Endothelial cell of umbilical vein (primary cell): ENCODE measurements at regions not wholly inside any gene's neighbourhood (a gene's known extent, or its start where the extent isn't known, plus 50 kb on each side); places are given as distances from the start of the nearest gene placed in this dataset.

Experiments
- BruUV-seq: library from RNA; stranded (reverse); fragments of 400-500 nt; replicated peaks from 2 replicates; lab custom pipeline; 2021; lab: Mats Ljungman, UMichigan
- CTCF ChIA-PET: fragments of 300-600, 350-600 bp; sonication (Branson Sonifier 250); formaldehyde crosslinking; loops from one replicate; lab custom pipeline; 2021; ENCODE audit warnings: antibody characterized with exemption, inconsistent platforms; lab: Charles Lee
- POLR2A ChIA-PET: fragments of 300-600, 350-600 bp; sonication (Branson Sonifier 250); formaldehyde crosslinking; loops from one replicate; lab custom pipeline; 2021; ENCODE audit warnings: antibody characterized with exemption, inconsistent platforms; lab: Charles Lee
- DNase-seq: peaks from one replicate; pipeline ENCODE4 v3.0.0-alpha.2; 2011; ENCODE audit warnings: low read depth, low spot score
- FAIRE-seq: peaks from 2 replicates; lab custom pipeline; 2011; peaks lifted over from hg19 to GRCh38; lab: Jason Lieb, UNC
- H2AFZ ChIP-seq: 2 replicates; pipeline ENCODE4 v1.6.0; 2012; ENCODE audit warnings: low read depth, low read length, control low read depth, inconsistent platforms
- H3K27ac ChIP-seq: 2 replicates; pipeline ENCODE4 v1.5.1; 2011; ENCODE audit warnings: low read depth, mild to moderate bottlenecking, control low read depth, low read length, moderate library complexity; ENCODE audit not compliant: insufficient read depth
- H3K27me3 ChIP-seq, 2 experiments: 2 replicates each; pipeline versions ENCODE4 v1.6.0 to v1.6.1; 2011; ENCODE audit warnings: low read length in 2 of 2, mixed read lengths in 1 of 2; ENCODE audit not compliant: control insufficient read depth in 2 of 2, insufficient read depth in 2 of 2
- H3K36me3 ChIP-seq, 2 experiments: 2 replicates in 1 of 2; 3 replicates in 1 of 2; pipeline ENCODE4 v1.5.1; 2011; ENCODE audit warnings: low read length in 2 of 2, mild to moderate bottlenecking in 1 of 2, moderate library complexity in 1 of 2; ENCODE audit not compliant: control insufficient read depth in 2 of 2, insufficient read depth in 2 of 2; ENCODE audit errors: extremely low read depth in 1 of 2
- H3K4me1 ChIP-seq: 3 replicates; pipeline ENCODE4 v1.5.1; 2011; ENCODE audit warnings: mild to moderate bottlenecking, low read length; ENCODE audit not compliant: control insufficient read depth, insufficient read depth; ENCODE audit errors: extremely low read depth
- H3K4me2 ChIP-seq: 2 replicates; pipeline ENCODE4 v1.6.1; 2011; ENCODE audit warnings: low read length, control low read depth, mixed read lengths; ENCODE audit not compliant: insufficient read depth
- H3K4me3 ChIP-seq, 3 experiments: fragments of 200-600 bp in 1 of 3; sonication (generic), shearing (Covaris generic) in 1 of 3; replicated peaks in 1 of 3; 2 replicates each; pipeline ENCODE4 v1.5.1; 2011 to 2016; ENCODE audit warnings: control low read depth in 3 of 3, low read length in 3 of 3, mild to moderate bottlenecking in 2 of 3, inconsistent platforms in 1 of 3, low read depth in 1 of 3, moderate library complexity in 1 of 3; ENCODE audit not compliant: insufficient read depth in 1 of 3
- H3K79me2 ChIP-seq: 2 replicates; pipeline ENCODE4 v1.6.0; 2012; ENCODE audit warnings: low read length, inconsistent platforms; ENCODE audit not compliant: control insufficient read depth, insufficient read depth
- H3K9ac ChIP-seq: replicated peaks from 2 replicates; pipeline ENCODE3; 2011; ENCODE audit warnings: low read length, control low read depth; ENCODE audit not compliant: insufficient read depth; ENCODE audit errors: extremely low read depth
- H3K9me1 ChIP-seq: replicated peaks from 3 replicates; pipeline ENCODE4 v1.6.0; 2011; ENCODE audit warnings: mild to moderate bottlenecking, low read length; ENCODE audit not compliant: control insufficient read depth, insufficient read depth; ENCODE audit errors: extremely low read depth
- H3K9me3 ChIP-seq: replicated peaks from 2 replicates; pipeline ENCODE4 v1.5.1; 2012; ENCODE audit warnings: low read length, inconsistent platforms; ENCODE audit not compliant: control insufficient read depth, insufficient read depth
- H4K20me1 ChIP-seq: replicated peaks from 2 replicates; pipeline ENCODE3; 2011; ENCODE audit warnings: mild to moderate bottlenecking, low read length; ENCODE audit not compliant: control insufficient read depth, insufficient read depth; ENCODE audit errors: extremely low read depth
- CTCF ChIP-seq, 2 donors: IDR thresholded peaks; 1 replicate in 1 of 2; 2 replicates in 1 of 2; pipeline ENCODE4 v1.5.1; 2011; ENCODE audit warnings: low read length in 2 of 2, mild to moderate bottlenecking in 2 of 2, moderate library complexity in 2 of 2, control low read depth in 1 of 2, inconsistent platforms in 1 of 2, low read depth in 1 of 2; ENCODE audit not compliant: insufficient read depth in 1 of 2; ENCODE audit errors: extremely low read depth in 1 of 2
- EZH2 ChIP-seq: IDR thresholded peaks from 2 replicates; pipeline ENCODE4 v1.6.1; 2012; ENCODE audit warnings: borderline replicate concordance, low read depth, mild to moderate bottlenecking, moderate library complexity, low read length, inconsistent platforms; ENCODE audit not compliant: severe bottlenecking
- FOS ChIP-seq: IDR thresholded peaks from 2 replicates; pipeline ENCODE4 v1.6.1; 2011; ENCODE audit warnings: mild to moderate bottlenecking, low read length, moderate library complexity, borderline replicate concordance; ENCODE audit not compliant: insufficient read depth
- GATA2 ChIP-seq: IDR thresholded peaks from 2 replicates; pipeline ENCODE4 v1.7.0; 2011; ENCODE audit warnings: low read depth, mild to moderate bottlenecking, moderate library complexity, mixed read lengths, low read length; ENCODE audit not compliant: insufficient read length, insufficient read depth
- JUN ChIP-seq: IDR thresholded peaks from 2 replicates; pipeline ENCODE4 v1.6.1; 2011; ENCODE audit warnings: borderline replicate concordance, low read depth; ENCODE audit not compliant: insufficient read length, insufficient read depth
- MAX ChIP-seq: IDR thresholded peaks from 2 replicates; pipeline ENCODE4 v1.6.1; 2011; ENCODE audit not compliant: insufficient read depth, insufficient read length
- MYC ChIP-seq: IDR thresholded peaks from one replicate; pipeline ENCODE4 v1.6.1; 2011; ENCODE audit warnings: mild to moderate bottlenecking, low read depth, low read length
- POLR2A ChIP-seq: IDR thresholded peaks from 2 replicates; pipeline ENCODE4 v1.6.1; 2012; ENCODE audit warnings: low read depth, mild to moderate bottlenecking, control low read depth, low read length
- POLR2AphosphoS5 ChIP-seq: IDR thresholded peaks from 2 replicates; pipeline ENCODE4 v1.6.1; 2012; ENCODE audit warnings: low read depth, mild to moderate bottlenecking, control low read depth, low read length, moderate library complexity; ENCODE audit not compliant: insufficient read depth
- dilution Hi-C: fragments of 300-500 bp; cut with MboI; formaldehyde crosslinking; loops from one replicate; pipeline ENCODE4 v1.15.0; 2019; ENCODE audit warnings: low sequenced_read_pairs; ENCODE audit not compliant: extremely low pct_ligation_motif_present
- intact Hi-C: fragments of 100-400 bp; cut with micrococcal nuclease; formaldehyde crosslinking; loops from one replicate; pipeline ENCODE4 v1.10.0; 2022

- H3K27ac ChIP-seq: no peak overlapping the region
These were observed 901.9 kb upstream of the ZEB2 start for GRCh38 chr2:145421841-145422240.

GRCh38 chr2:145416640-145417039 lies 896.7 kb upstream of the ZEB2 start:
- CTCF ChIA-PET: no interaction called here
- TF ChIP-seq MAX (no peak), JUN (no peak), CTCF (IDR thresholded peaks at IDR 0.05; ENCODE audit: extremely low read depth in 1 of 2, insufficient read depth in 1 of 2, low read depth in 1 of 2, low read length in 2 of 2) (no peak), FOS (no peak), GATA2 (no peak), EZH2 (no peak), POLR2AphosphoS5 (no peak), MYC (no peak), POLR2A (no peak)
- H3K79me2 ChIP-seq: no peaks in the 10 kb centered on the region
- H3K9me3 ChIP-seq: no peaks in the 10 kb centered on the region
- H3K9me1 ChIP-seq: no peaks in the 10 kb centered on the region
- dilution Hi-C loops (no loop called here), intact Hi-C loops (no loop called here)
- DNase-seq (no peak), FAIRE-seq (no peak)
- no peaks in the 10 kb centered on the region for H3K4me1 ChIP-seq
- no peaks in the 10 kb centered on the region for H4K20me1 ChIP-seq
- no peak overlapping the region for H3K9ac ChIP-seq
- POLR2A ChIA-PET: no interaction called here
- no peak overlapping the region for H3K4me3 ChIP-seq
- no peak overlapping the region for H3K4me2 ChIP-seq
- no peaks in the 10 kb centered on the region for H3K36me3 ChIP-seq
- H3K27me3 ChIP-seq: no peaks in the 10 kb centered on the region
- no TSS peak for BruUV-seq
- H2AFZ ChIP-seq: no peak overlapping the region
- no peak overlapping the region for H3K27ac ChIP-seq

More at GRCh38 chr2:145421841-145422240, 901.9 kb upstream of the ZEB2 start:
- Histone ChIP-seq H3K9ac (no peak overlapping the region), H3K36me3 (no peaks in the 10 kb centered on the region), H3K4me2 (no peak overlapping the region), H3K9me1 (no peaks in the 10 kb centered on the region), H3K27me3 (no peaks in the 10 kb centered on the region), H4K20me1 (no peaks in the 10 kb centered on the region), H3K4me1 (no peaks in the 10 kb centered on the region), H2AFZ (no peak overlapping the region), H3K79me2 (no peaks in the 10 kb centered on the region), H3K9me3 (no peaks in the 10 kb centered on the region), H3K4me3 (no peak overlapping the region)
- BruUV-seq: no TSS peak
- intact Hi-C loops (no loop called here), dilution Hi-C loops (no loop called here)
- no peak for FAIRE-seq
- no peak for TF ChIP-seq MYC
- no peak for TF ChIP-seq POLR2AphosphoS5
- TF ChIP-seq GATA2: no peak
- TF ChIP-seq POLR2A: no peak
- ChIA-PET CTCF (no interaction called here), POLR2A (no interaction called here)
- no peak for DNase-seq
